PC-9 (cell line): ENCODE measurements at regions not wholly inside any gene's neighbourhood (a gene's known extent, or its start where the extent isn't known, plus 50 kb on each side); places are given as distances from the start of the nearest gene placed in this dataset.

ENCODE experiments used
- CTCF ChIP-seq: fragments of 200-600 bp; sonication (generic); conservative IDR thresholded peaks from 2 replicates; pipeline ENCODE4 v1.6.1; 2017; ENCODE audit warnings: mixed run types, antibody characterized with exemption, mild to moderate bottlenecking, moderate library complexity
- EZH2 ChIP-seq: fragments of 200-600 bp; sonication (generic); IDR thresholded peaks from 2 replicates; pipeline ENCODE4 v1.8.0; 2017; ENCODE audit warnings: antibody characterized with exemption, low read depth

DNA sequence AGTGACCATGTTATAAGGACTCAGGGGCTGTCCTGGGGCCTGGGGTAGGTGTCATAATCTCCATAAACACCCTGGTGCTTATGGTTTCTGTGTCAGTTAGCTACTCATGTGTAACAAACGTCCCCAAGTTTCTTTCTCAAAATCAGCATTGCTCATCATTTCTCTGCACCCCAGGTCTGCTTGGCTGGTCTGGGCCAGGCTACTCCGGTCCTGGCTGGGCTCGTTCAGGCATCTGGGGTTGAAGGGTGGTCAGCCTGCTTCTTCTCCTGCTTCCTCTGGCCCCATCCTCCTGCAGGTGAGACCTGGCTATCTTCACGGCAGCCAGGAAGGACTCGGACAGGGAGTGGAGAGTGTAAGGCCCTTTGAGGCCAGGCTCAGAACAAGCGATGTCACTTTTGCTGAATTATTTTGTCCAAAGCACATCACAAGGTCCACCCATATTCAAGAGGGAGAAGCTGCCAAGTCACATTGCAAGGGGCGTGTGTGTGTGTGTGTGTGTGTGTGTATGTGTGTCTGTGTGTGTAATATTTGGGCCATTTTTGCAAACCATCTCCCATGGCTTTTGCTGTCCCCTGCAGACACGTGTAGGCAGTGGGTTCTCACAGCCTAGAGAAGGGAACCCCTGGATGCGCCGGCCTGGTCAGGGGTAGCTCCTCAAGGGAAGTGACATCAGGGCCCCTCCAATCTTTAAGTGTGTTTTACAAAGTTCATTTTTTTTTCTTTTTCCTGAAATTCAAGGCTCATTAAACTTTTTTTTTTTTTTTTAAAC, 535.8 kb downstream of the TBC1D22A start:
- no peak for TF ChIP-seq CTCF
- TF ChIP-seq EZH2, result no peak
